Lung (tissue), 11 donors: ENCODE measurements at regions not wholly inside any gene's neighbourhood (a gene's known extent, or its start where the extent isn't known, plus 50 kb on each side); places are given as distances from the start of the nearest gene placed in this dataset.

ENCODE experiments used
- ATAC-seq: fragments of 200-7000 bp; cut with Tn5 transposase; one replicate; pipeline ENCODE4 v1.9.1; 2020; ENCODE audit warnings: moderate number of reproducible peaks; ENCODE audit not compliant: insufficient read depth, low FRiP score
- DNase-seq, 3 donors: peaks; one replicate each; pipeline ENCODE4 v3.0.0-alpha.2; 2013 to 2017
- H3K27ac ChIP-seq, 2 donors: one replicate each; pipeline ENCODE4 v1.5.1; 2013; ENCODE audit warnings: mild to moderate bottlenecking in 2 of 2, moderate library complexity in 2 of 2, control low read depth in 1 of 2, inconsistent platforms in 1 of 2, low read depth in 1 of 2, low read length in 1 of 2
- H3K27me3 ChIP-seq, 3 donors: one replicate each; pipeline ENCODE4 v1.5.1; 2013; ENCODE audit warnings: low read length in 2 of 3; ENCODE audit not compliant: control insufficient read depth in 3 of 3, insufficient read depth in 3 of 3
- H3K36me3 ChIP-seq, 4 donors: one replicate each; pipeline ENCODE4 v1.5.1; 2013; ENCODE audit warnings: low read length in 4 of 4, mild to moderate bottlenecking in 1 of 4, moderate library complexity in 1 of 4; ENCODE audit not compliant: control insufficient read depth in 4 of 4, insufficient read depth in 4 of 4
- H3K4me1 ChIP-seq, 5 donors: one replicate each; pipeline ENCODE4 v1.5.1; 2013; ENCODE audit warnings: low read length in 5 of 5, mild to moderate bottlenecking in 2 of 5, moderate library complexity in 1 of 5; ENCODE audit not compliant: control insufficient read depth in 5 of 5, insufficient read depth in 5 of 5
- H3K4me3 ChIP-seq: one replicate; pipeline ENCODE4 v1.5.1; 2013; ENCODE audit warnings: mild to moderate bottlenecking, control low read depth, moderate library complexity
- H3K9ac ChIP-seq, 2 donors: one replicate each; pipeline ENCODE4 v1.5.1; 2013; ENCODE audit warnings: low read length in 2 of 2, control low read depth in 1 of 2; ENCODE audit not compliant: insufficient read depth in 1 of 2
- H3K9me3 ChIP-seq, 4 donors: one replicate each; pipeline ENCODE4 v1.5.1; 2013; ENCODE audit warnings: low read length in 3 of 4, mild to moderate bottlenecking in 1 of 4, moderate library complexity in 1 of 4; ENCODE audit not compliant: control insufficient read depth in 4 of 4, insufficient read depth in 3 of 4
- WGBS, 2 donors: extraction: QIAGEN DNeasy Blood & Tissue Kit; methylation state at CpG; one replicate each; pipeline ENCODE4 v1.1.7; 2013; 5-methylcytosine and 5-hydroxymethylcytosine counted together
- TF ChIP-seq, protein P1 (sequence below): IDR thresholded peaks from 2 replicates; pipeline ENCODE4 v1.5.1; 2012; ENCODE audit warnings: mild to moderate bottlenecking; ENCODE audit errors: control extremely low read depth, extremely low read depth
- donor health status: control.
- donor health status: control.
- donor health status: Bipolar disorder and iron deficiency.
- donor health status: healthy.
- donor health status: DM: yes; HTN: yes; CAD: no.

- H3K27ac ChIP-seq = no peak overlapping the region
Observed at GRCh38 chr2:58968885-58969284, 727.8 kb upstream of the FANCL start.

DNA sequence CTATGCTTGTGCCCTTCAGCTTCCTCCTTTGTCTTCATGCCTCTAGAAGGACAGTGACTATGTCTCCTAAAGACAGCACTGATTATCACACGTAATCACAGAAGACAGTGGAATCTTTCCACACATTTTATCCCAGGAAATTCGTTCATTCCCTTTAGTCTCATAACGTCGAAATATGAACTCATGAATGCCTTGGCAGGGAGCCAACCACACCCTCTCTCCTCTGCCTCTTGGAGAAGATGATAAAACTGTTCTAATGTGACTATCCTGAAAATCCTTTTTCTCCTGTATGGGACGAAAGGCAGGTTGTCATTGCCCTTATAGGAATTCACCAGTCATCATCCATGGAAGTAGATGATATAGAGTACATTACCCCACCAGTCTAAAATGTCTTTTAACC lies 726.6 kb upstream of the FANCL start:
- no peaks in the 10 kb centered on the region for H3K4me1 ChIP-seq
- H3K9ac ChIP-seq = no peak overlapping the region
- ATAC-seq = no peak
- peak in 1 of 3 donors; percentile 25 for DNase-seq
- H3K27ac ChIP-seq = no peak overlapping the region
- H3K27me3 ChIP-seq = no peaks in the 10 kb centered on the region
- TF ChIP-seq, protein P1, sequence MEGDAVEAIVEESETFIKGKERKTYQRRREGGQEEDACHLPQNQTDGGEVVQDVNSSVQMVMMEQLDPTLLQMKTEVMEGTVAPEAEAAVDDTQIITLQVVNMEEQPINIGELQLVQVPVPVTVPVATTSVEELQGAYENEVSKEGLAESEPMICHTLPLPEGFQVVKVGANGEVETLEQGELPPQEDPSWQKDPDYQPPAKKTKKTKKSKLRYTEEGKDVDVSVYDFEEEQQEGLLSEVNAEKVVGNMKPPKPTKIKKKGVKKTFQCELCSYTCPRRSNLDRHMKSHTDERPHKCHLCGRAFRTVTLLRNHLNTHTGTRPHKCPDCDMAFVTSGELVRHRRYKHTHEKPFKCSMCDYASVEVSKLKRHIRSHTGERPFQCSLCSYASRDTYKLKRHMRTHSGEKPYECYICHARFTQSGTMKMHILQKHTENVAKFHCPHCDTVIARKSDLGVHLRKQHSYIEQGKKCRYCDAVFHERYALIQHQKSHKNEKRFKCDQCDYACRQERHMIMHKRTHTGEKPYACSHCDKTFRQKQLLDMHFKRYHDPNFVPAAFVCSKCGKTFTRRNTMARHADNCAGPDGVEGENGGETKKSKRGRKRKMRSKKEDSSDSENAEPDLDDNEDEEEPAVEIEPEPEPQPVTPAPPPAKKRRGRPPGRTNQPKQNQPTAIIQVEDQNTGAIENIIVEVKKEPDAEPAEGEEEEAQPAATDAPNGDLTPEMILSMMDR = no peak
- H3K36me3 ChIP-seq = no peaks in the 10 kb centered on the region
- H3K9me3 ChIP-seq = no peaks in the 10 kb centered on the region
- WGBS, 2 donors = 48 to 64% methylated on average over 5 of the region's 5 CpGs
- no peak overlapping the region for H3K4me3 ChIP-seq

More at GRCh38 chr2:58968885-58969284, 727.8 kb upstream of the FANCL start:
- H3K4me3 ChIP-seq = no peak overlapping the region
- H3K4me1 ChIP-seq = peaks cover 0 to 4% (median 0%) of the 10 kb centered on the region in 5 donors
- no peaks in the 10 kb centered on the region for H3K27me3 ChIP-seq
- H3K9me3 ChIP-seq = no peaks in the 10 kb centered on the region
- H3K36me3 ChIP-seq = no peaks in the 10 kb centered on the region
- TF ChIP-seq, protein P1 = no peak
- 89 to 90% methylated on average over 2 of the region's 2 CpGs for WGBS, 2 donors
- no peak for DNase-seq
- no peak for ATAC-seq
- H3K9ac ChIP-seq = no peak overlapping the region

DNA sequence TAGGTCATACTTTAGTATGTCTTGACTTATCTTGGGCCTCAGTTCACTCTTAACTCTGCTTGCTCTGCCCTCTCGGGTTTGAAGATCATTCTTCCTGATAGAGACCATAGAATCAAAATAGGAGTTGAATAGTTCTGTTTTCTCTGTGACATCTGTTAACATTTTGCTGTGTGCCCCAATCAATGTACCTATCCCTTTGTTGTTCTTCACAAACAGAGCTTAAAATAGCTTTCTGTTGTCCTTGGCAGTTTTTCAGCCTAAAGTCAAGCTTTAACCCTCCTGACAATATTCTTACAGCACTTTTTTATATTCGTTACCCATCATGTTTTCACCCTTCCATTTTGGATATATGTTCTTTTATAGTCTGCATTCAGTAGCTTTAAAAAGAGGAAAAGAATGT lies 724.5 kb upstream of the FANCL start:
- DNase-seq (no peak), ATAC-seq (no peak)
- Histone ChIP-seq H3K27ac (no peak overlapping the region), H3K36me3 (no peaks in the 10 kb centered on the region), H3K9me3 (no peaks in the 10 kb centered on the region), H3K27me3 (no peaks in the 10 kb centered on the region), H3K9ac (no peak overlapping the region), H3K4me1 (no peaks in the 10 kb centered on the region), H3K4me3 (no peak overlapping the region)
- WGBS, 2 donors = 70 to 86% methylated on average over 2 of the region's 2 CpGs
- TF ChIP-seq, protein P1 = no peak

DNA sequence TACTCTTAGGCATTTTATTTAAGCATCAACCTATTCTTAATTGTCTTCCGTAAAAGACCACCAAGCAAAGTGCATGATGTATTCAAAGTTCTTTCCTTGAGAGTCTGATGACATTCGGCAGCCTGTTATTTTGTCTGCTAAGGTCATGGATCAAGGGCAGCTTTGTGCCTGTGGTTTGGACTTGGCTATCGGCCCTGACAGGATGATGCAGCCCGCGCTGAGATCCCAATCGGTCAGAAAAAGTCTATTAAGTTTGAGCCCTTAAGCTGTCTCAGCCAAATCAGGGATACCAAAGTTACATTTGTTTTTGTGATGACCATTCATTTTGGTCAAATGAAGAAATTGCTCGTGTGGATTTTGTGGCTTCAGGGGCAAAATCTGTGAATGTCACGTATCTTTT lies 718.9 kb upstream of the FANCL start:
- WGBS, 2 donors = 70 to 82% methylated on average over 8 of the region's 8 CpGs
- Histone ChIP-seq H3K27me3 (no peaks in the 10 kb centered on the region), H3K36me3 (no peaks in the 10 kb centered on the region), H3K4me1 (peaks cover 0 to 12% (median 2%) of the 10 kb centered on the region in 5 donors), H3K4me3 (no peak overlapping the region), H3K9ac (no peak overlapping the region), H3K27ac (no peak overlapping the region), H3K9me3 (no peaks in the 10 kb centered on the region)
- TF ChIP-seq, protein P1 = no peak
- ATAC-seq (no peak), DNase-seq (no peak)
